GM18526 (cell line): ENCODE measurements at regions not wholly inside any gene's neighbourhood (a gene's known extent, or its start where the extent isn't known, plus 50 kb on each side); places are given as distances from the start of the nearest gene placed in this dataset.

Source experiments
- POLR2A ChIP-seq: IDR thresholded peaks from 3 replicates; pipeline ENCODE4 v1.6.1; 2011; ENCODE audit not compliant: insufficient read length; ENCODE audit errors: extremely low read depth

- no peak for TF ChIP-seq POLR2A
These were observed 96.0 kb upstream of the WSCD2 start for GRCh38 chr12:108033090-108033489.

DNA sequence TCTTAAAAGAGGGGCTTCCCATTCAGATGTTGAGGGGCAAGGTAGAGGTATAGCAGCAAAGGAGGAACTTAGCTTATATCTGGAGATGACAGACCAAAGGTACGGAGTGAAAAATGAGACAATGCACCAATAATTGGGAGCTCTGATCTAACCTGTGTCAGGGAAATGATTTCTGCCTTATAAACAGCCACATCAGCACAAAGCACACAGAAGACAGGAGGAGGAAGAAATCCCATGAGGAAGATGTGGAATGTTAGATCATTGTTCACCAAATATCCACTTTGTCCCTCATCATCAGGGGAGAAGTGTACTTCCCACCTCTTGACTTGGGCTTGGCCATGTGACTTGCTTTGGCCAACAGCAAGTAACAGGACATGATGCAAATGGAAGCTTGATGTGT, 93.7 kb upstream of the WSCD2 start:
- no peak for TF ChIP-seq POLR2A

DNA sequence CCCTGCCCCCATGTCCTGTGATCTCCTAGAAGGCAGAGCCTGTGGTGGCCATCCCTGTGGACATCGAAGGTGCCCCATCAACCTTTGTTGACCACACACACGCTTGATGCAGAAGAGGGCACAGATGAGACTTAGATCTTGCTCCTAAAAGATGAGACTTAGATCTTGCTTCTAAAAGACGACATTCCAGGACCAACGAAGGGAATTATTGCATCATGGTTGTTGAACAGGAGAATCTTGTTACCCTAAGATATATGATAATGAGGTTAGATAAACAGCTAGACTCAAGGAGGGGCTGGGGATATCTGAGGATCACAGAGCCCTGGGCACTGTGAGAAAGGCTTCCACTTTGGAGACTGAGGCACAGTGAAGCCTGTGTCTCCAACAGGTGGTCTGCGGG, 91.1 kb upstream of the WSCD2 start:
- TF ChIP-seq POLR2A, result no peak

DNA sequence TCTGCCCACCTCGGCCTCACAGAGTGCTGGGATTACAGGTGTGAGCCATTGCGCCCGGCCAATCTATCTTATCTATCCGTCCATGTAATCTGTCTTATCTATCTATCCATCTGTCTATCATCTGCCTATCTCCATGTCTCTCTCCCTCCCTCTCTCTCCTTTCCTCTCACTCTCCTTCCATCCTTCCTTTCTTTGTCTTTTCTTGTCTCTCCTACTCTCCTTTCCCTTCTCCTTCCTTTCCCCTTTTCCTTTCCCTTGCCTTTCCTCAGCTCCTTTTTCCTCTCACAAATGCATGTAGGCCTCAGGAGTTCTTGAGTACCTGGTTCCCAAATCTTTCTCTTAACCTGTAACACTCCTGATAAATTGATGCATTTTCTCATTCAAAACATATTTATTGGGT, 89.3 kb upstream of the WSCD2 start:
- TF ChIP-seq POLR2A, result no peak

DNA sequence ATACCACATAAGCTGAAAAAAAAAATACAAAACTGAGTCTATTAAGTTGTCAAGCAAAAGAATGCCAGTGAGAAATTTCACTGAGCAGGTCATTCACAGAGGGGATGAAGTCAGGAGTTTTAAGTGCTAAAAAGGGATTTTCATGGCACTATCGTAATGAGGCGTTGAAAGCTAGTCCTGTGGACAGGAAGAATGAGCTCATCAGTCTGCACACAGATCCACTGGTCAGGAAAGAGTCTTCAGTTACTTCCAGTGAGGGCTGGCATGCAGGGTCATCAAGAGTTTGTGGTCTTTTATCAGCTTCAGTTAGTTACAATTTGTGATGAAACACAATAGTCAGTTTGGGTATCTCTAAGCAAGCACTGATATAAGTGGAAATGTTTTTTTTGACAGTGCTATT, 88.1 kb upstream of the WSCD2 start:
- TF ChIP-seq POLR2A, result no peak

- TF ChIP-seq POLR2A, result no peak
These were observed 85.8 kb upstream of the WSCD2 start for GRCh38 chr12:108043286-108043685.

GRCh38 chr12:108043750-108044533, 85.1 kb upstream of the WSCD2 start:
- no peak for TF ChIP-seq POLR2A

DNA sequence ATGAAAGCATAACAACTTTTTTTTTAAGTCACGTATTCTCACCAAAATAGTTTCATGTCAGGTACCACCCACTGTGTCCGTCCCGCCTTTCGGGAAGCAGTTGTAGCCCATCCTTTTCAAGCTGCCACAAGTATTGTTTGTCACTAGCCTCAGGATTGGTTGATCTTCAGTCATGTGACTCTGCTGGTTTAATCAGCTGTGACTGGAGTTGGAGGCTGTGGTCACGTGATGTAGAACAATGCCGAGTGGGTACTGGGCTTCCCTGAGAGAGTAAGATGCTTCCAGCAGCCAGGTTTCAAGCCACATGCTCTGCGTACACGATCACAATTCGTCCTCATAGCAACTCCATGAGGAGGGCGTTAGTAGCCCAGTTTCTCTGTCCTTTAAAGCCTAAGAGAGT, 83.0 kb upstream of the WSCD2 start:
- TF ChIP-seq POLR2A, result no peak

DNA sequence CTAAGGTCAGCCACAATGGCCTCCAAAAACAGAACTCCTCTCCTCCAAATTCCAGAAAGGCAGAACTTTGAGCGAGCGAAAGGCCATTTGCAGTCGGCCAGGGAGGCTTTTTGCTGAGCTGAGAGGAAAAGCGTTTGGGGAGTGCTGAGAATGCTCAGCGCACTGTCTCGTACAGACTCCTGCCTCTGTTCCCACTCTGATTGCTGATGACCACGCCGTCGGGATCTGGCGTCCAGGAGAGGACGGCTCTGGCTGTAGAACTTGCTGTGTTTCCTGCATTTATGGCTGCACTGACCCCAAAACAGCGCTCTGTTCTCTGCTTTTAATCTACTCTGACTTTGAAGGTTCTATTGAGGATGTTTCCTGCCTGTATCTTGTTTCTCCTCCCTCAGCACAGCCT, 82.4 kb upstream of the WSCD2 start:
- no peak for TF ChIP-seq POLR2A

DNA sequence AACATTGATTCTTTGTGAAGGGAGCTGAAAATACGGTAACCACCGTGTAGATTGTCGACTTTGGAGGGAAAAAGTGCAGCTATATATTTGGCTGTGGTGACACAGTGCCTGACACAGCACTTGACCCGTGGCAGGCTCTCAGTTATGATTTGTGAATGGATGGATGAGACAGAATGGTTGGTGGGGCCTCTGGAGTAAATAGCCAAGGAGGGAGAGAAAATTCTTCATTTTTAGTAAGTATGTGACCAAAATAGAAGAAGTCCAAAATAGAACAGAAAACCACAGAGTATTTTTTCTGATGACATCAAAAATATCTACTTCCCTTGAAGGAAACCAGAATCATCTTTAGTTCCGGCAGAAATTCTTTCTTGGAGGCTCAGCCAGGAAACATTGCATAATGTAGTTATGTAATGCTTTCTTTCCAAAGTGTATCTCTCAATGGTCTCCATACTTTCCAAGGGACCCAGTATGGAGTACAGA, 82.0 kb upstream of the WSCD2 start:
- TF ChIP-seq POLR2A, result no peak

DNA sequence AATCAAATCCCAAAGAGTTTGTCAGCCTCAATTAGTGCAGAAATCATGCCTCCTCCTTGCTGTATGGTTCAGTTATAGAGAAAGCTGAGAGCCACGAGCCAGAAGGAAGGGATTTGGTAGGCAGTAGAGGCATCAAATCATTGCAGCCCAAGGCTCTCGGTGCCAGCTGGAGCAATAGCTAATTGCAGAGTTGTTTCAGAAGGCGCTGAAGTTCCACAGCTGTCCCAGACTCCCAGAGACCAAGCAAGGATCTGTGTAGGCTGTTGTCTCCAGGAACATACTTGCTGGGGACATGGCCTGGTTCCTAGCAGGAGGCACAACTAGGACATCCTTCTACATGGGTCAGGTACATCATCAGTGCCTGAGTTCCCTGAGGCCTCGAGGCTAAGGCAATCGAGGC, 80.4 kb upstream of the WSCD2 start:
- TF ChIP-seq POLR2A, result no peak

DNA sequence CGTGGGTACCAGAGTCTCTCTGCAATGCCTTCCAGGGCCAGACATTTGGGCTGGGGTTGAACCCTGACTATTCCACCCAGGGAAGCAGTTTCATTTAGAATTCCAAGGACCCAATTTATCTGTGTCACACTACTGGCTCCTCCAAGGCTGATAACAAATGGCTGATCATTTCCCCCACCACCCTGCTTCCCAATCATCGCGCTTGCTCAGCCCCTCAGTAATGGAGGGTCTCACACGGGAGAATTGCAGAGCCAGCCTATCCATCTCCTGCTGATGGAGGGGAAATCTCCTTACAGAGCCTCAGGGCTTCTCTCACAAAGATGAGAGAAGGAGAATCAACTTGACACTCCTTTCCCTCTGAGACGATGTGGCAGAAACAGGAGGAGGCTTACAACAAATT, 78.4 kb upstream of the WSCD2 start:
- TF ChIP-seq POLR2A, result no peak

- TF ChIP-seq POLR2A, result no peak
These were observed 76.8 kb upstream of the WSCD2 start for GRCh38 chr12:108052260-108052659.

DNA sequence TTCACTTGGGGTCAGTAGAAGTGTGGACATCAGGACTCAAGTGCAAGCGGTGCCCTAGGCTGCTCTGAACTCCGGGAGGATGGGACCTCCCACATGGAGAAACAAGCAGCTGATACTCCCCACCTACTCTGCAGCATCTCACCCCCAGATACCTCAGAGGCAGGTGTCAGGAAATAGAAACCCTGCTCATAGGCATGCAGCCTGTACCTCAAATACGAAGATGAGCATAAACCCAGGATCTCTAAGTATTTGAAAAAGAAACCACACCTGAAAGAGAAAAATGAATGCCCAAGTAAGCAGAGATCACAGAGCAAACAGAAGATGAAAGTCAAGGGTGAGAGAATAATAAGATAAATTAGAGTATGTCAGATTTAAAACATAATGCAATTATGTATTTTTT, 75.6 kb upstream of the WSCD2 start:
- TF ChIP-seq POLR2A, result no peak

DNA sequence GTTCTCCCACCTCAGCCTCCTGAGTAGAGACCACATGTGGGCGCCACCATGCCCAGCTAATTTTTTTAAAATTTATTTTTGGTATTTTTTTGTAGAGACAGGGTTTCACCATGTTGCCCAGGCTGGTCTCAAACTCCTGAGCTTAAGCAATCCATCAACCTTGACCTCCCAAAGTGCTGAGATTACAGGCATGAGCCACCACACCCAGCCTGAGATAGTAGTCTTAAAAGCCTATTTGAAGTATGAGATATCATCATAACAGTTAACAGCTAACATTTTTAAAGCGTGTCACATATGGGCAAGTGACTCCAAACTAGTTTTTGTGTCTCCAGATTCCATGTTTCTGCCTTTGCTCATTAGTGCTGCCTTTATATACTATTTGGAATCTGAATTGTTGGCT, 74.6 kb upstream of the WSCD2 start:
- TF ChIP-seq POLR2A, result no peak

GRCh38 chr12:108055141-108055540, 73.9 kb upstream of the WSCD2 start:
- no peak for TF ChIP-seq POLR2A

- no peak for TF ChIP-seq POLR2A
These were observed 69.0 kb upstream of the WSCD2 start for GRCh38 chr12:108060067-108060466.
